GM23248 (cell line): ENCODE measurements at regions not wholly inside any gene's neighbourhood (a gene's known extent, or its start where the extent isn't known, plus 50 kb on each side); places are given as distances from the start of the nearest gene placed in this dataset.

Experiments used
- DNase-seq: peaks from one replicate; pipeline ENCODE4 v3.0.0-alpha.2; 2015
- H2AFZ ChIP-seq: fragments of 200-600 bp; sonication (generic); 2 replicates; pipeline ENCODE4 v1.6.1; 2016; ENCODE audit warnings: antibody characterized with exemption
- H3F3A ChIP-seq: fragments of 200-600 bp; sonication (generic); 2 replicates; pipeline ENCODE4 v1.6.1; 2016; ENCODE audit warnings: mild to moderate bottlenecking, antibody characterized with exemption, mixed run types; ENCODE audit not compliant: insufficient read depth
- H3K27ac ChIP-seq: fragments of 200-600 bp; sonication (generic); 2 replicates; pipeline ENCODE4 v1.5.1; 2016; ENCODE audit warnings: mild to moderate bottlenecking
- H3K27me3 ChIP-seq: fragments of 200-600 bp; sonication (generic); replicated peaks from 2 replicates; pipeline ENCODE4 v1.6.1; 2016; ENCODE audit warnings: mild to moderate bottlenecking; ENCODE audit not compliant: insufficient read depth
- H3K36me3 ChIP-seq: fragments of 200-600 bp; sonication (generic); 2 replicates; pipeline ENCODE4 v1.6.1; 2016; ENCODE audit warnings: low read depth, mild to moderate bottlenecking
- H3K4me1 ChIP-seq: fragments of 200-600 bp; sonication (generic); 2 replicates; pipeline ENCODE4 v1.6.1; 2016; ENCODE audit warnings: mild to moderate bottlenecking; ENCODE audit not compliant: insufficient read depth
- H3K4me2 ChIP-seq: fragments of 200-600 bp; sonication (generic); one replicate; pipeline ENCODE4 v1.6.1; 2016; ENCODE audit warnings: mild to moderate bottlenecking; ENCODE audit not compliant: unreplicated experiment
- H3K4me3 ChIP-seq: fragments of 200-600 bp; sonication (generic); 2 replicates; pipeline ENCODE4 v1.5.1; 2016; ENCODE audit warnings: mild to moderate bottlenecking
- H3K79me2 ChIP-seq: fragments of 200-600 bp; sonication (generic); 2 replicates; pipeline ENCODE4 v1.6.1; 2016; ENCODE audit warnings: mild to moderate bottlenecking; ENCODE audit not compliant: insufficient read depth
- H3K9ac ChIP-seq: fragments of 200-600 bp; sonication (generic); 2 replicates; pipeline ENCODE4 v1.6.1; 2016; ENCODE audit warnings: mild to moderate bottlenecking
- H3K9me2 ChIP-seq: fragments of 200-600 bp; sonication (generic); 2 replicates; pipeline ENCODE4 v1.6.1; 2016; ENCODE audit warnings: mixed run types, mild to moderate bottlenecking, moderate library complexity; ENCODE audit not compliant: insufficient read depth
- H3K9me3 ChIP-seq: fragments of 200-600 bp; sonication (generic); one replicate; pipeline ENCODE4 v1.6.1; 2017; ENCODE audit warnings: low read depth
- H4K20me1 ChIP-seq: fragments of 200-600 bp; sonication (generic); 2 replicates; pipeline ENCODE4 v1.6.0; 2016; ENCODE audit not compliant: insufficient read depth
- EZH2 ChIP-seq: fragments of 200-600 bp; sonication (generic); IDR thresholded peaks from 2 replicates; pipeline ENCODE4 v1.6.1; 2018; ENCODE audit warnings: antibody characterized with exemption, mild to moderate bottlenecking; ENCODE audit not compliant: insufficient read depth, poor library complexity, severe bottlenecking
- EZH2phosphoT487 ChIP-seq: fragments of 200-600 bp; sonication (generic); IDR thresholded peaks from 2 replicates; pipeline ENCODE4 v1.6.1; 2018; ENCODE audit warnings: antibody characterized with exemption, moderate library complexity, mild to moderate bottlenecking, low read depth; ENCODE audit not compliant: insufficient read depth
- WGBS, 2 experiments: methylation state at CpG; one replicate each; pipeline ENCODE4 v1.1.6; 2015 to 2017; ENCODE audit warnings: low lambda C conversion rate in 2 of 2, low coverage in 1 of 2; ENCODE audit errors: missing lambda C conversion rate in 2 of 2; 5-methylcytosine and 5-hydroxymethylcytosine counted together
- in situ Hi-C: fragments of 300-500 bp; cut with MboI; formaldehyde crosslinking; loops from 2 replicates; pipeline ENCODE4 v1.15.0; 2020

- in situ Hi-C loops = no loop called here
Measured at GRCh38 chr16:51916814-51917213, 630.1 kb downstream of the TOX3 start.

GRCh38 chr16:51916231-51916630, 630.7 kb downstream of the TOX3 start:
- no peak overlapping the region for H3K4me3 ChIP-seq
- in situ Hi-C loops = no loop called here

More at GRCh38 chr16:51916814-51917213, 630.1 kb downstream of the TOX3 start:
- Histone ChIP-seq H3F3A (no peaks in the 10 kb centered on the region), H3K4me2 (no peak overlapping the region), H3K27me3 (peaks cover 5% of the 10 kb centered on the region; the same call in 1 of the 2 replicates), H4K20me1 (no peaks in the 10 kb centered on the region), H3K9me3 (no peaks in the 10 kb centered on the region), H3K79me2 (no peaks in the 10 kb centered on the region), H3K9me2 (no peaks in the 10 kb centered on the region), H3K9ac (no peak overlapping the region), H2AFZ (no peak overlapping the region), H3K27ac (no peak overlapping the region), H3K4me1 (no peaks in the 10 kb centered on the region), H3K36me3 (no peaks in the 10 kb centered on the region), H3K4me3 (no peak overlapping the region)
- TF ChIP-seq EZH2phosphoT487 = no peak
- TF ChIP-seq EZH2 = no peak
- DNase-seq = no peak
- WGBS, 2 experiments = 20 to 24% methylated on average over 2 of the region's 2 CpGs

GRCh38 chr16:51907680-51908079, 639.3 kb downstream of the TOX3 start:
- H3K36me3 ChIP-seq = no peaks in the 10 kb centered on the region
- TF ChIP-seq EZH2phosphoT487 (no peak), EZH2 (no peak)
- H3F3A ChIP-seq = no peaks in the 10 kb centered on the region
- H3K4me2 ChIP-seq = no peak overlapping the region
- H3K9me3 ChIP-seq = no peaks in the 10 kb centered on the region
- no peaks in the 10 kb centered on the region for H3K9me2 ChIP-seq
- no peak overlapping the region for H3K27ac ChIP-seq
- H2AFZ ChIP-seq = peak overlapping the region; percentile 62
- DNase-seq = no peak
- no peaks in the 10 kb centered on the region for H3K79me2 ChIP-seq
- in situ Hi-C loops = no loop called here
- no peaks in the 10 kb centered on the region for H4K20me1 ChIP-seq
- no peaks in the 10 kb centered on the region for H3K4me1 ChIP-seq
- no peak overlapping the region for H3K9ac ChIP-seq
- H3K4me3 ChIP-seq = no peak overlapping the region
- H3K27me3 ChIP-seq = no peaks in the 10 kb centered on the region; the same call in 1 of the 2 replicates

More at GRCh38 chr16:51916231-51916630, 630.7 kb downstream of the TOX3 start:
- no peak for TF ChIP-seq EZH2
- no peak for TF ChIP-seq EZH2phosphoT487
- no peak for DNase-seq
- Histone ChIP-seq H3F3A (no peaks in the 10 kb centered on the region), H2AFZ (no peak overlapping the region), H3K9ac (no peak overlapping the region), H4K20me1 (no peaks in the 10 kb centered on the region), H3K36me3 (no peaks in the 10 kb centered on the region), H3K79me2 (no peaks in the 10 kb centered on the region), H3K4me1 (no peaks in the 10 kb centered on the region), H3K4me2 (no peak overlapping the region), H3K9me2 (no peaks in the 10 kb centered on the region), H3K27me3 (peaks cover 5% of the 10 kb centered on the region; the same call in 1 of the 2 replicates), H3K9me3 (no peaks in the 10 kb centered on the region), H3K27ac (no peak overlapping the region)
- WGBS, 2 experiments = 38 to 41% methylated on average over 4 of the region's 4 CpGs

DNA sequence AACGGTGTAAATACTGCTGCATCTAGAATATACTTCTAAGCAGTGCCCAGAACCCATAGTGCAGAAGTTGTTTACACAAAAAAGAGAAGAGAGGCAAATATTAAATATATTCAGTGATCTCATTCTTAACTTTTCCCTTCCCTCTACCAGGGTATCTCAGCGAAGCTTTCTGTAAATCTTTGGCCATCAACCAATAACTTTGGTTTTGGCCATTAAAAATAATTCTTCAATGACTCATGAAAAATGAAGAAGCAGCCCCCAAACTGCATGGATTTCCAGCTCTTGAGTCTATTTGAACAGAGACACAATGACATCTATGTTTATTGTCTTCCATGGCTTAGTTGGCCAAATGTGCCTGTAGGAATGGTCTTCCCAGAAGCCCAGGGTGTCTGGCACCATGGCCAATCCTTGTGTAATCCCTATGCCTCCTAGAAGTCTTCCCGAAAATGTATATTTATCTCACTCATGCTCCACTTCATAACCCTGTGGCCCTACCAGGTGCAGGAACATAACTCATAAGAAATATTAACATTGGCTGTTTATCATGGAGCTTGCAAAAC, 646.6 kb downstream of the TOX3 start:
- in situ Hi-C loops = no loop called here
- DNase-seq = no peak
- WGBS, 2 experiments = 48 to 49% methylated on average over 3 of the region's 3 CpGs

GRCh38 chr16:51898872-51899271, 648.1 kb downstream of the TOX3 start:
- Histone ChIP-seq H3K27ac (no peak overlapping the region), H3K79me2 (no peaks in the 10 kb centered on the region), H3K36me3 (no peaks in the 10 kb centered on the region), H3K4me3 (no peak overlapping the region), H3K9ac (no peak overlapping the region), H3K9me2 (no peaks in the 10 kb centered on the region), H3K4me1 (peaks cover 5% of the 10 kb centered on the region; the same call in 1 of the 2 replicates), H3F3A (no peaks in the 10 kb centered on the region), H3K4me2 (no peak overlapping the region), H4K20me1 (no peaks in the 10 kb centered on the region), H3K27me3 (no peaks in the 10 kb centered on the region), H3K9me3 (no peaks in the 10 kb centered on the region), H2AFZ (peak overlapping the region; percentile 48; the same call in 1 of the 2 replicates)
- TF ChIP-seq EZH2phosphoT487 (no peak), EZH2 (no peak)
- in situ Hi-C loops = no loop called here
- peak; percentile 52 for DNase-seq

More for the DNA sequence above, 646.6 kb downstream of the TOX3 start:
- H3K4me3 ChIP-seq = no peak overlapping the region
- peaks cover 5% of the 10 kb centered on the region; the same call in 1 of the 2 replicates for H3K4me1 ChIP-seq
- no peaks in the 10 kb centered on the region for H3K9me3 ChIP-seq
- H3K9me2 ChIP-seq = no peaks in the 10 kb centered on the region
- H3K27me3 ChIP-seq = no peaks in the 10 kb centered on the region
- H4K20me1 ChIP-seq = no peaks in the 10 kb centered on the region
- H3F3A ChIP-seq = no peaks in the 10 kb centered on the region
- TF ChIP-seq EZH2phosphoT487 = no peak
- no peak for TF ChIP-seq EZH2
- no peak overlapping the region for H3K4me2 ChIP-seq
- H3K27ac ChIP-seq = no peak overlapping the region
- no peaks in the 10 kb centered on the region for H3K36me3 ChIP-seq
- H3K9ac ChIP-seq = no peak overlapping the region
- H2AFZ ChIP-seq = no peak overlapping the region
- no peaks in the 10 kb centered on the region for H3K79me2 ChIP-seq
